Breast epithelium (tissue), 4 donors: ENCODE measurements at regions not wholly inside any gene's neighbourhood (a gene's known extent, or its start where the extent isn't known, plus 50 kb on each side); places are given as distances from the start of the nearest gene placed in this dataset.
"Not testable (repeated sequence)": the region's sequence is repeated elsewhere in the genome, so short reads cannot be mapped to it uniquely, and the experiment has no call there.

ENCODE experiments used
- DNase-seq, 2 donors: peaks; one replicate each; pipeline ENCODE4 v3.0.0-alpha.2; 2019; ENCODE audit warnings: low spot score in 2 of 2
- H3K27ac ChIP-seq, 2 donors: fragments of 200-600 bp; sonication (generic) in 1 of 2; one replicate each; pipeline ENCODE4 v1.5.1; 2016 to 2019; ENCODE audit warnings: mild to moderate bottlenecking in 1 of 2
- H3K27me3 ChIP-seq, 2 donors: fragments of 200-600 bp; sonication (generic) in 1 of 2; one replicate each; pipeline versions ENCODE4 v1.5.1 to v1.6.0; 2017 to 2019; ENCODE audit warnings: control low read depth in 1 of 2, mild to moderate bottlenecking in 1 of 2
- H3K36me3 ChIP-seq: fragments of 200-600 bp; one replicate; pipeline ENCODE4 v1.5.1; 2019
- H3K4me1 ChIP-seq, 2 donors: fragments of 200-600 bp; sonication (generic); one replicate each; pipeline ENCODE4 v1.5.1; 2016 to 2019; ENCODE audit warnings: control low read depth in 1 of 2
- H3K4me3 ChIP-seq, 3 donors: fragments of 200-600 bp; sonication (generic); 1 replicate in 2 of 3; 2 replicates in 1 of 3; pipeline ENCODE4 v1.5.1; 2016 to 2019; ENCODE audit warnings: mild to moderate bottlenecking in 3 of 3, moderate library complexity in 2 of 3
- H3K9me3 ChIP-seq, 2 donors: fragments of 200-600 bp; sonication (generic) in 1 of 2; one replicate each; pipeline ENCODE4 v1.5.1; 2016 to 2019; ENCODE audit warnings: control low read depth in 1 of 2
- POLR2A ChIP-seq: fragments of 450-650 bp; IDR thresholded peaks from one replicate; pipeline ENCODE4 v1.6.1; 2016; ENCODE audit warnings: antibody characterized with exemption, mild to moderate bottlenecking, moderate library complexity
- POLR2AphosphoS5 ChIP-seq, 3 donors: sonication (generic); formaldehyde crosslinking; IDR thresholded peaks; one replicate each; pipeline ENCODE4 v1.6.1; 2017; ENCODE audit warnings: antibody characterized with exemption in 3 of 3
- intact Hi-C: fragments of 100-400 bp; cut with DNase I; formaldehyde crosslinking; loops from one replicate; pipeline ENCODE4 v1.15.1; 2023; ENCODE audit warnings: low total_unique reads
- TF ChIP-seq, protein P1 (sequence below), 3 donors: fragments of 450-650 bp; IDR thresholded peaks; one replicate each; pipeline ENCODE4 v1.5.1; 2016 to 2017; ENCODE audit warnings: antibody characterized with exemption in 3 of 3, mild to moderate bottlenecking in 3 of 3, moderate library complexity in 3 of 3

DNA sequence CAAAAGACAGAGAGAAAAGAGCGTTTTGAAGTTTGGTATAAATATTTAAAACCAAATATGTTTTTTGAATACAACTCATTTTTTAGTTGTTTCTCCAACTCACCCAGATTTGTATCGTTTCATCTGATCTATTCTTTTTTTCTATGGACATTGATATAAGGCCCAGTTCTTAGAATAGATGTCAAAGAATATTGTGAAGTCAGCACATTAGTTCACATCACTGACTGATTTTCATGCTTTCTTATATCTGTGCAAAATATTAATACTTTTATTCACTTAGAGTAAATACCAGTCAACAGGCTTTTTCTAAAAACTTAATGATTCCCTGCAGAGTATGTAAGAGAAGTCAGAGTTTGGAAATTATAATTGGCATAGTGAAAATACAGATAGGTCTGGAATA lies 254.4 kb upstream of the PTPRD start:
- DNase-seq = no peak
- no peak for TF ChIP-seq POLR2A
- TF ChIP-seq POLR2AphosphoS5 (IDR thresholded peaks at IDR 0.05) = no peak
- TF ChIP-seq, protein P1, sequence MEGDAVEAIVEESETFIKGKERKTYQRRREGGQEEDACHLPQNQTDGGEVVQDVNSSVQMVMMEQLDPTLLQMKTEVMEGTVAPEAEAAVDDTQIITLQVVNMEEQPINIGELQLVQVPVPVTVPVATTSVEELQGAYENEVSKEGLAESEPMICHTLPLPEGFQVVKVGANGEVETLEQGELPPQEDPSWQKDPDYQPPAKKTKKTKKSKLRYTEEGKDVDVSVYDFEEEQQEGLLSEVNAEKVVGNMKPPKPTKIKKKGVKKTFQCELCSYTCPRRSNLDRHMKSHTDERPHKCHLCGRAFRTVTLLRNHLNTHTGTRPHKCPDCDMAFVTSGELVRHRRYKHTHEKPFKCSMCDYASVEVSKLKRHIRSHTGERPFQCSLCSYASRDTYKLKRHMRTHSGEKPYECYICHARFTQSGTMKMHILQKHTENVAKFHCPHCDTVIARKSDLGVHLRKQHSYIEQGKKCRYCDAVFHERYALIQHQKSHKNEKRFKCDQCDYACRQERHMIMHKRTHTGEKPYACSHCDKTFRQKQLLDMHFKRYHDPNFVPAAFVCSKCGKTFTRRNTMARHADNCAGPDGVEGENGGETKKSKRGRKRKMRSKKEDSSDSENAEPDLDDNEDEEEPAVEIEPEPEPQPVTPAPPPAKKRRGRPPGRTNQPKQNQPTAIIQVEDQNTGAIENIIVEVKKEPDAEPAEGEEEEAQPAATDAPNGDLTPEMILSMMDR (IDR thresholded peaks at IDR 0.05) = no peak
- intact Hi-C loops = no loop called here
- Histone ChIP-seq H3K27me3 (no peaks in the 10 kb centered on the region), H3K9me3 (no peaks in the 10 kb centered on the region), H3K4me1 (no peaks in the 10 kb centered on the region), H3K27ac (no peak overlapping the region), H3K36me3 (no peaks in the 10 kb centered on the region), H3K4me3 (no peak overlapping the region)

DNA sequence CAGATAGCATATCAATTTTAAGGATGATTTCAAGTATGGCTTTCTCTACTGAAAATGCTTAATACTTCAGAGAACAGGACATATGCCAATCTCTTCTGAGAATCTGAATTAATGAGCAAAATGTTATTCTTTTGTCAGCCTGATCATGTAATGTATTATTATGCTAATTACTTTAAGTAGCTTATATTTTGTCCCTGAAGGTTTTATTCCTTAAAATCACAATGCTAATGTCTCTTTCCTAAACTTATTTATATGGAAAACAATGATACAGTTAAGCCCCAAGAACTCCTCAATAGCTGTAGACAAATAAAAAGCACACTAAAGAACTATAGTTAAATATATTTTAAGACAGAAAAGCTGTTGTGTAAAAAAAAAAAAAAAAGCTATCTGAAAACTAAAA lies 256.9 kb upstream of the PTPRD start:
- no peak for TF ChIP-seq POLR2A
- TF ChIP-seq, protein P1 (IDR thresholded peaks at IDR 0.05) = no peak
- TF ChIP-seq POLR2AphosphoS5 (IDR thresholded peaks at IDR 0.05) = no peak
- intact Hi-C loops = no loop called here
- H3K9me3 ChIP-seq = no peaks in the 10 kb centered on the region
- H3K4me3 ChIP-seq = no peak overlapping the region
- no peak overlapping the region for H3K27ac ChIP-seq
- H3K27me3 ChIP-seq = no peaks in the 10 kb centered on the region
- DNase-seq = no peak
- H3K4me1 ChIP-seq = no peaks in the 10 kb centered on the region
- no peaks in the 10 kb centered on the region for H3K36me3 ChIP-seq

DNA sequence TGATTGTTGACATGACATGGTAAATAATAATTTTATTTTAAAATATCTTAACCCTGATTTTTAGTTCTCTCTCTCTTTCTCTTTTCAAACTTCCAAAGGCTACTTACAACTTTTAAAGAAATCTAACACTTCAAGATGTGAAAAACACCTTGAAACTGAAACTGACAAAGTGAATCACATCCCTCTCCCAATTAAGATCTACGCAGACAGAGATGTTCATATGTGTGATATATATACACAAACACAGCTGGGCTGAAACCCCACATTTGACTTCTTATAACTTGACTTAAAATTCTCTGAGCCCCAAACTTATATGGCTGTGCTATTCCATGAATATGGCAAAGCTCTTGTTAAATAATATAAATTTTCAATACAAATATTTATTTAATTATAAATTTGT lies 261.2 kb upstream of the PTPRD start:
- DNase-seq = no peak
- Histone ChIP-seq H3K27ac (no peak overlapping the region), H3K4me3 (no peak overlapping the region), H3K27me3 (no peaks in the 10 kb centered on the region), H3K36me3 (no peaks in the 10 kb centered on the region), H3K9me3 (no peaks in the 10 kb centered on the region), H3K4me1 (no peaks in the 10 kb centered on the region)
- intact Hi-C loops = no loop called here
- TF ChIP-seq POLR2A = no peak
- TF ChIP-seq, protein P1 (IDR thresholded peaks at IDR 0.05) = no peak
- no peak for TF ChIP-seq POLR2AphosphoS5 (IDR thresholded peaks at IDR 0.05)

DNA sequence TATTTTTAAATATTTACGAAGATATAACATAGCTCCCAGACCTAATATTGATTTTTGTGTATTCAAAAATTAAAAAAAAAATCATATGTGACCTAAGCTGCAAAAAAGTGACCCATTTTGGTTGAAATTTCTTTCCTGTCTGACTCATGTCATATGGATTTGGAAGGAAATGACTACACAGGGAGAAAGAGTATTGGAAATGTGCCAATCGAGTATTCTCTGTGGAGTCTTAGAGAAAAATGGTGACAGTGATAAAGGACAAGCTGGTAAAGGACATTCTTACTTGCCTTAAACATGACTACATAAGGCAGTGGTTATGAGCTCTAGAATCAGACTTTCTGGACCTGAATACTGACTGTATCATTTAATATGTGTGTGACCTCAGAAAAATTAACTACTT lies 262.9 kb upstream of the PTPRD start:
- Histone ChIP-seq H3K4me1 (no peaks in the 10 kb centered on the region), H3K27ac (no peak overlapping the region), H3K36me3 (no peaks in the 10 kb centered on the region), H3K27me3 (no peaks in the 10 kb centered on the region), H3K9me3 (no peaks in the 10 kb centered on the region), H3K4me3 (no peak overlapping the region)
- no peak for TF ChIP-seq POLR2A
- TF ChIP-seq, protein P1 (IDR thresholded peaks at IDR 0.05) = no peak
- TF ChIP-seq POLR2AphosphoS5 (IDR thresholded peaks at IDR 0.05) = no peak
- intact Hi-C loops = no loop called here
- DNase-seq = no peak

DNA sequence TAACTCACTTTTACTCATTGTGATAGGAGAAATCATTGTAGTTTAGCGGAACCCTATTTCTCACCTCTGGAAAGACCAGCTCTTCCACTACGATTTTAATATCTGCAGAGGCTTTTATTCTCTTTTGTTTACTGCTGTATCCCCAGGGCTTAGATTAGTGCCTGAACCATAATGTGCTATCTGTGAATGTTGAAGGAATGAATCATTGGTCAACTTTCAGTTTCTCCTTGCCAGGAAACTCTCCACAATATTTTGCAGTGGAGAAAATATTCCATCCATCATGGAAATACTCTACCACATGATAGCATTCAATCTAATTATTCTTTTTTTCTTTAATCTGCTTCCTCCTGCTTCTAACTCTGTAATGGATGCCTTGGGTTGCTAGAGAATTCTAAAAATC lies 263.5 kb upstream of the PTPRD start:
- Histone ChIP-seq H3K27ac (no peak overlapping the region), H3K9me3 (no peaks in the 10 kb centered on the region), H3K4me1 (no peaks in the 10 kb centered on the region), H3K36me3 (no peaks in the 10 kb centered on the region), H3K4me3 (no peak overlapping the region), H3K27me3 (no peaks in the 10 kb centered on the region)
- TF ChIP-seq POLR2AphosphoS5 (IDR thresholded peaks at IDR 0.05) (no peak), POLR2A (no peak)
- TF ChIP-seq, protein P1 (IDR thresholded peaks at IDR 0.05) = no peak
- intact Hi-C loops = no loop called here
- no peak for DNase-seq

DNA sequence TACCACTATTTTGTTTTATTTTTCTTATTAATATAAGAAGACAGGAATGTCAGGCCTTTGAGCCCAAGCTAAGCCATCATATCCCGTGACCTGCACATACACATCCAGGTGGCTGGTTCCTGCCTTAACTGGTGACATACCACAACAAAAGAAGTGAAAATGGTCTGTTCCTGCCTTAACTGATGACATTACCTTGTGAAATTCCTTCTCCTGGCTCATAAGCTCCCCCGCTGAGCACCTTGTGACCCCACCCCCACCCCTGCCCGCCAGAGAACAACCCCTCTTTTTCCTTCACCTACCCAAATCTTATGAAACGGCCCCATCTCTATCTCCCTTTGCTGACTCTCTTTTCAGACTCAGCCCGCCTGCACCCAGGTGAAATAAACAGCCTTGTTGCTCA lies 277.5 kb upstream of the PTPRD start:
- H3K27me3 ChIP-seq, intact Hi-C loops, H3K9me3 ChIP-seq: not testable (repeated sequence)

More for the DNA sequence above, 277.5 kb upstream of the PTPRD start:
- H3K4me3 ChIP-seq, H3K36me3 ChIP-seq, H3K27ac ChIP-seq, H3K4me1 ChIP-seq, DNase-seq: not testable (repeated sequence)
